ENCODE measurements at regions not wholly inside any gene's neighbourhood (a gene's known extent, or its start where the extent isn't known, plus 50 kb on each side); places are given as distances from the start of the nearest gene placed in this dataset.

GRCh38 chr4:34629451-34629850, 1614.9 kb downstream of the ARAP2 start:
- POLR2A ChIA-PET, result no interaction called here
- H3K27me3 ChIP-seq (ENCODE audit: control insufficient read depth, insufficient read depth, low read length), result no peaks in the 10 kb centered on the region
- CTCF ChIA-PET, result no interaction called here
- in situ Hi-C loops (cut with HindIII; ENCODE audit: low pct_unique_long_range_greater_than_20kb, low sequenced_read_pairs), result no loop called here
- H3K4me3 ChIP-seq (ENCODE audit: low read depth in 2 of 2, low read length in 2 of 2), result no peak overlapping the region
- H3K4me1 ChIP-seq (ENCODE audit: control insufficient read depth, insufficient read depth, low read length), result no peaks in the 10 kb centered on the region
- no peaks in the 10 kb centered on the region for H3K9me3 ChIP-seq (ENCODE audit: control insufficient read depth, insufficient read depth, low read depth, low read length)
- intact Hi-C loops (cut with micrococcal nuclease; ENCODE audit: unreplicated experiment), result no loop called here
- no peak for TF ChIP-seq POLR2AphosphoS5 (IDR thresholded peaks at IDR 0.05; ENCODE audit: low read depth, low read length)
- TF ChIP-seq CTCF (IDR thresholded peaks at IDR 0.05), result no peak
- no peak for TF ChIP-seq SIN3A (IDR thresholded peaks at IDR 0.05; ENCODE audit: borderline replicate concordance, insufficient read depth, low read depth, low read length)
- TF ChIP-seq REST (IDR thresholded peaks at IDR 0.05; ENCODE audit: insufficient read depth in 1 of 2, low read depth in 2 of 2, low read length in 1 of 2), result no peak
- TF ChIP-seq TCF7L2 (IDR thresholded peaks at IDR 0.05; ENCODE audit: low read depth, low read length), result no peak
- no peak for ATAC-seq
- no TSS peak for BruUV-seq (replicated peaks)
- no peaks in the 10 kb centered on the region for H3K36me3 ChIP-seq (ENCODE audit: control insufficient read depth, insufficient read depth, low read length)
- no peak overlapping the region for H3K27ac ChIP-seq (ENCODE audit: low read length)
- DNase-seq (ENCODE audit: low read depth, low spot score), result no peak

- ChIA-PET CTCF (no interaction called here), POLR2A (no interaction called here)
- H3K27ac ChIP-seq (ENCODE audit: low read length), result no peak overlapping the region
- no peaks in the 10 kb centered on the region for H3K36me3 ChIP-seq (ENCODE audit: control insufficient read depth, insufficient read depth, low read length)
- TF ChIP-seq CTCF (IDR thresholded peaks at IDR 0.05) (no peak), SIN3A (IDR thresholded peaks at IDR 0.05; ENCODE audit: borderline replicate concordance, insufficient read depth, low read depth, low read length) (no peak), REST (IDR thresholded peaks at IDR 0.05; ENCODE audit: insufficient read depth in 1 of 2, low read depth in 2 of 2, low read length in 1 of 2) (no peak), TCF7L2 (IDR thresholded peaks at IDR 0.05; ENCODE audit: low read depth, low read length) (no peak), POLR2AphosphoS5 (IDR thresholded peaks at IDR 0.05; ENCODE audit: low read depth, low read length) (no peak)
- no peak for DNase-seq (ENCODE audit: low read depth, low spot score)
- no peak for ATAC-seq
- no peaks in the 10 kb centered on the region for H3K27me3 ChIP-seq (ENCODE audit: control insufficient read depth, insufficient read depth, low read length)
- in situ Hi-C loops (cut with HindIII; ENCODE audit: low pct_unique_long_range_greater_than_20kb, low sequenced_read_pairs) (no loop called here), intact Hi-C loops (cut with micrococcal nuclease; ENCODE audit: unreplicated experiment) (no loop called here)
- no peaks in the 10 kb centered on the region for H3K4me1 ChIP-seq (ENCODE audit: control insufficient read depth, insufficient read depth, low read length)
- no peak overlapping the region for H3K4me3 ChIP-seq (ENCODE audit: low read depth in 2 of 2, low read length in 2 of 2)
- H3K9me3 ChIP-seq (ENCODE audit: control insufficient read depth, insufficient read depth, low read depth, low read length), result no peaks in the 10 kb centered on the region
- BruUV-seq (replicated peaks), result no TSS peak
Observed at GRCh38 chr4:34633241-34633640, 1611.1 kb downstream of the ARAP2 start.

Data from Panc1 (cell line).